Muscle of leg (tissue), 3 donors: ENCODE measurements at regions not wholly inside any gene's neighbourhood (a gene's known extent, or its start where the extent isn't known, plus 50 kb on each side); places are given as distances from the start of the nearest gene placed in this dataset.

Experiments used
- DNase-seq: peaks from one replicate; pipeline ENCODE4 v3.0.0; 2013
- H3K27ac ChIP-seq: one replicate; pipeline ENCODE4 v1.5.1; 2013; ENCODE audit warnings: mild to moderate bottlenecking, low read length, control low read depth
- H3K27me3 ChIP-seq: one replicate; pipeline ENCODE4 v1.6.1; 2013; ENCODE audit warnings: low read length; ENCODE audit not compliant: control insufficient read depth, insufficient read depth
- H3K36me3 ChIP-seq: one replicate; pipeline ENCODE4 v1.6.1; 2013; ENCODE audit warnings: low read length; ENCODE audit not compliant: control insufficient read depth, insufficient read depth
- H3K4me1 ChIP-seq: one replicate; pipeline ENCODE4 v1.6.1; 2013; ENCODE audit warnings: low read length; ENCODE audit not compliant: control insufficient read depth, insufficient read depth
- H3K4me3 ChIP-seq: one replicate; pipeline ENCODE4 v1.5.1; 2013; ENCODE audit warnings: low read length, control low read depth
- H3K9me3 ChIP-seq: replicated peaks from 2 replicates; pipeline ENCODE4 v1.6.1; 2013; ENCODE audit warnings: low read depth, low read length; ENCODE audit not compliant: control insufficient read depth
- WGBS: methylation state at CpG from one replicate; pipeline ENCODE4 v1.1.5; 2013; ENCODE audit warnings: missing lambda C conversion rate; ENCODE audit not compliant: insufficient coverage; 5-methylcytosine and 5-hydroxymethylcytosine counted together

GRCh38 chr5:142479150-142479549 is 154.3 kb upstream of the SPRY4 start:
- H3K9me3 ChIP-seq: peaks cover 8% of the 10 kb centered on the region
- H3K4me3 ChIP-seq: no peak overlapping the region
- DNase-seq: no peak
- H3K27ac ChIP-seq: no peak overlapping the region
- H3K4me1 ChIP-seq: peaks cover 15% of the 10 kb centered on the region
- no peaks in the 10 kb centered on the region for H3K27me3 ChIP-seq
- no peaks in the 10 kb centered on the region for H3K36me3 ChIP-seq

GRCh38 chr5:142478113-142478512 is 153.3 kb upstream of the SPRY4 start:
- no peaks in the 10 kb centered on the region for H3K36me3 ChIP-seq
- H3K9me3 ChIP-seq: peaks cover 8% of the 10 kb centered on the region
- WGBS: no CpG with 5 or more reads among the region's 1 CpG
- peak; percentile 49 for DNase-seq
- H3K27me3 ChIP-seq: no peaks in the 10 kb centered on the region
- no peak overlapping the region for H3K4me3 ChIP-seq
- peak overlapping the region; percentile 33 for H3K27ac ChIP-seq
- peaks cover 15% of the 10 kb centered on the region for H3K4me1 ChIP-seq

- no peaks in the 10 kb centered on the region for H3K27me3 ChIP-seq
- no peak overlapping the region for H3K4me3 ChIP-seq
- H3K27ac ChIP-seq: no peak overlapping the region
- H3K4me1 ChIP-seq: peaks cover 15% of the 10 kb centered on the region
- peaks cover 8% of the 10 kb centered on the region for H3K9me3 ChIP-seq
- DNase-seq: no peak
- WGBS: 35% methylated on average over 2 of the region's 2 CpGs
- no peaks in the 10 kb centered on the region for H3K36me3 ChIP-seq
Observed at GRCh38 chr5:142475102-142475513, 150.3 kb upstream of the SPRY4 start.

GRCh38 chr5:142474431-142475094 is 149.7 kb upstream of the SPRY4 start:
- peaks cover 8% of the 10 kb centered on the region for H3K9me3 ChIP-seq
- no peak overlapping the region for H3K4me3 ChIP-seq
- 83% methylated on average over 2 of the region's 2 CpGs for WGBS
- H3K4me1 ChIP-seq: peaks cover 21% of the 10 kb centered on the region
- H3K27me3 ChIP-seq: no peaks in the 10 kb centered on the region
- H3K36me3 ChIP-seq: no peaks in the 10 kb centered on the region
- no peak for DNase-seq
- no peak overlapping the region for H3K27ac ChIP-seq

- no peaks in the 10 kb centered on the region for H3K27me3 ChIP-seq
- H3K9me3 ChIP-seq: no peaks in the 10 kb centered on the region
- H3K36me3 ChIP-seq: no peaks in the 10 kb centered on the region
- no peak for DNase-seq
- H3K4me1 ChIP-seq: peaks cover 12% of the 10 kb centered on the region
- no peak overlapping the region for H3K4me3 ChIP-seq
- no peak overlapping the region for H3K27ac ChIP-seq
Observed at GRCh38 chr5:142473038-142473437, 148.2 kb upstream of the SPRY4 start.

GRCh38 chr5:142472306-142472951 is 147.6 kb upstream of the SPRY4 start:
- Histone ChIP-seq H3K4me1 (peaks cover 12% of the 10 kb centered on the region), H3K4me3 (no peak overlapping the region), H3K36me3 (no peaks in the 10 kb centered on the region), H3K27ac (no peak overlapping the region), H3K27me3 (no peaks in the 10 kb centered on the region), H3K9me3 (no peaks in the 10 kb centered on the region)
- WGBS: 83% methylated on average over 2 of the region's 7 CpGs
- DNase-seq: no peak

GRCh38 chr5:142466195-142466971 is 141.6 kb upstream of the SPRY4 start:
- no peaks in the 10 kb centered on the region for H3K36me3 ChIP-seq
- peak overlapping the region; percentile 85 for H3K27ac ChIP-seq
- no peaks in the 10 kb centered on the region for H3K9me3 ChIP-seq
- DNase-seq: peak; percentile 89
- 8% methylated on average over 2 of the region's 7 CpGs for WGBS
- H3K4me1 ChIP-seq: peaks cover 30% of the 10 kb centered on the region
- H3K4me3 ChIP-seq: no peak overlapping the region
- H3K27me3 ChIP-seq: no peaks in the 10 kb centered on the region

- no CpG with 5 or more reads among the region's 1 CpG for WGBS
- H3K27ac ChIP-seq: peak overlapping the region; percentile 25
- no peak overlapping the region for H3K4me3 ChIP-seq
- H3K9me3 ChIP-seq: no peaks in the 10 kb centered on the region
- DNase-seq: no peak
- no peaks in the 10 kb centered on the region for H3K36me3 ChIP-seq
- H3K27me3 ChIP-seq: no peaks in the 10 kb centered on the region
- H3K4me1 ChIP-seq: peaks cover 30% of the 10 kb centered on the region
Observed at GRCh38 chr5:142465476-142465875, 140.7 kb upstream of the SPRY4 start.

- H3K4me1 ChIP-seq: peaks cover 23% of the 10 kb centered on the region
- no CpG with 5 or more reads among the region's 2 CpGs for WGBS
- no peak overlapping the region for H3K4me3 ChIP-seq
- H3K36me3 ChIP-seq: no peaks in the 10 kb centered on the region
- H3K27ac ChIP-seq: peak overlapping the region; percentile 21
- H3K27me3 ChIP-seq: no peaks in the 10 kb centered on the region
- peak; percentile 55 for DNase-seq
- H3K9me3 ChIP-seq: no peaks in the 10 kb centered on the region
Observed at GRCh38 chr5:142463904-142464303, 139.1 kb upstream of the SPRY4 start.

GRCh38 chr5:142461028-142461590 is 136.3 kb upstream of the SPRY4 start:
- no peak for DNase-seq
- Histone ChIP-seq H3K9me3 (peaks cover 1% of the 10 kb centered on the region), H3K27me3 (no peaks in the 10 kb centered on the region), H3K27ac (no peak overlapping the region), H3K4me3 (no peak overlapping the region), H3K4me1 (peaks cover 11% of the 10 kb centered on the region), H3K36me3 (no peaks in the 10 kb centered on the region)
- WGBS: 92% methylated on average over 4 of the region's 5 CpGs
